ENCODE measurements at regions not wholly inside any gene's neighbourhood (a gene's known extent, or its start where the extent isn't known, plus 50 kb on each side); places are given as distances from the start of the nearest gene placed in this dataset.

DNA sequence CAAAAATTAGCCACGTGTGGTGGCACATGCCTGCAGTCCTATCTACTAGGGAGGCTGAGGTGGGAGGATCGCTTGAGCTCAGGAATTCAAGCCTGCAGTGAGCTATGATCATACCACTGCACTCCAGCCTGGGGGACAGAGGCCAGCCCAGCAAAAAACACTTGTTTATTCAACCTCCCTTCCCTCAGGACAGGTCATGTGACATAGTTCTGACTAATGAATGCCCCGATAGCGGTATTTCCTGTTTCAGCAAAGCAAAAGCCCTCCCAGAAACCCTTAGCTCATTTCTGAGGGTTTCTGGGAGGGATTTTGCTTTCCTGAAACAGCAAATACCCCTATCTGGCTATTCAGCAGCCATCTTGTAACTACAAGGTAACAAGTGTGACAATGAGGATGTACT is 157.1 kb downstream of the GATA3 start:
- H3K27me3 ChIP-seq (ENCODE audit: control insufficient read depth in 3 of 3, insufficient read depth in 3 of 3, low read depth in 1 of 3, low read length in 3 of 3), result no peaks in the 10 kb centered on the region
- no peaks in the 10 kb centered on the region for H3K9me3 ChIP-seq (replicated peaks in 1 of 2; ENCODE audit: control insufficient read depth in 2 of 2, insufficient read depth in 1 of 2, low read depth in 1 of 2, low read length in 2 of 2)
- H3K23ac ChIP-seq (ENCODE audit: low read depth, low read length, poor library complexity), result no peak overlapping the region
- no peak overlapping the region for H2BK5ac ChIP-seq (ENCODE audit: low read length)
- H3K4me3 ChIP-seq (ENCODE audit: low read length in 2 of 2), result no peak overlapping the region
- H3K4me1 ChIP-seq (ENCODE audit: control insufficient read depth in 2 of 2, insufficient read depth in 1 of 2, low read depth in 1 of 2, low read length in 2 of 2), result no peaks in the 10 kb centered on the region
- H2AK5ac ChIP-seq (ENCODE audit: low read depth, low read length), result no peak overlapping the region
- no peak overlapping the region for H3K4ac ChIP-seq (ENCODE audit: low read length)
- no peak overlapping the region for H3K9ac ChIP-seq (ENCODE audit: low read depth, low read length, poor library complexity)
- H4K8ac ChIP-seq (ENCODE audit: low read depth, low read length), result no peak overlapping the region
- no peak overlapping the region for H3K27ac ChIP-seq (replicated peaks; ENCODE audit: low read length)
- H3K79me1 ChIP-seq (ENCODE audit: low read depth, low read length), result no peaks in the 10 kb centered on the region
- H3K14ac ChIP-seq (ENCODE audit: low read length), result no peak overlapping the region
- H3K4me2 ChIP-seq (ENCODE audit: insufficient read depth, low read length, poor library complexity, severe bottlenecking), result no peak overlapping the region
- WGBS, 2 donors (ENCODE audit: extremely low coverage in 2 of 2, insufficient read length in 2 of 2, insufficient replicate concordance in 1 of 2), result no CpG with 5 or more reads among the region's 4 CpGs
- H3K36me3 ChIP-seq (replicated peaks in 1 of 2; ENCODE audit: control insufficient read depth in 2 of 2, insufficient read depth in 2 of 2, low read length in 2 of 2), result no peaks in the 10 kb centered on the region
- peak overlapping the region; percentile 56 for H2AFZ ChIP-seq (ENCODE audit: low read length)
- no peak for DNase-seq (ENCODE audit: low spot score)
- H2BK12ac ChIP-seq (ENCODE audit: low read length), result no peak overlapping the region
- H4K91ac ChIP-seq (ENCODE audit: low read depth, low read length, poor library complexity), result no peak overlapping the region
- no peak overlapping the region for H3K18ac ChIP-seq (ENCODE audit: low read length)
- H2BK120ac ChIP-seq (ENCODE audit: low read depth, low read length), result no peak overlapping the region
- no peak overlapping the region for H2BK15ac ChIP-seq (ENCODE audit: low read length)

DNA sequence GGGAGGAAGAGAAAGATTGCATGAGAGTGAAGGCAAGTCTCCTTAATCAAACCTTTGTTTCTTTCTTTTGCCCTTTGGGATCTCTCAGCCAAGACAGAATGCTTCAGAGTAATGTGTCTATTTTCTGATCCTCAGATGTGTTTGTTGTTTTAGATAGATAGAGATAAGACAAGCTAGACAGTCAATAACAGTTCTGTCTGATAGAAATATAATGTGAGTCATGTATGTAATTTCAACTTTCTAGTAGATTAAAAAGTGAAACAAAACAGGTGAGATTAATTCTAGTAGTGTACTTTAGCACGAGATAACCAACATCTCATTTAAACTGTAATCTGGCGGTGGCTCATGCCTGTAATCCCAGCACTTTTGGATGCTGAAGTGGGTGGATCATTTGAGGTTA is 159.2 kb downstream of the GATA3 start:
- Histone ChIP-seq H3K27me3 (ENCODE audit: control insufficient read depth in 3 of 3, insufficient read depth in 3 of 3, low read depth in 1 of 3, low read length in 3 of 3) (no peaks in the 10 kb centered on the region), H2BK12ac (ENCODE audit: low read length) (no peak overlapping the region), H3K4me3 (ENCODE audit: low read length in 2 of 2) (no peak overlapping the region), H4K8ac (ENCODE audit: low read depth, low read length) (no peak overlapping the region), H3K4ac (ENCODE audit: low read length) (no peak overlapping the region), H3K18ac (ENCODE audit: low read length) (no peak overlapping the region), H3K23ac (ENCODE audit: low read depth, low read length, poor library complexity) (no peak overlapping the region), H3K14ac (ENCODE audit: low read length) (no peak overlapping the region), H3K36me3 (replicated peaks in 1 of 2; ENCODE audit: control insufficient read depth in 2 of 2, insufficient read depth in 2 of 2, low read length in 2 of 2) (no peaks in the 10 kb centered on the region), H3K79me1 (ENCODE audit: low read depth, low read length) (no peaks in the 10 kb centered on the region), H3K27ac (replicated peaks; ENCODE audit: low read length) (no peak overlapping the region), H2BK120ac (ENCODE audit: low read depth, low read length) (no peak overlapping the region), H2BK5ac (ENCODE audit: low read length) (no peak overlapping the region), H2BK15ac (ENCODE audit: low read length) (no peak overlapping the region), H3K4me1 (ENCODE audit: control insufficient read depth in 2 of 2, insufficient read depth in 1 of 2, low read depth in 1 of 2, low read length in 2 of 2) (no peaks in the 10 kb centered on the region), H3K9me3 (replicated peaks in 1 of 2; ENCODE audit: control insufficient read depth in 2 of 2, insufficient read depth in 1 of 2, low read depth in 1 of 2, low read length in 2 of 2) (peaks cover 0 to 1% of the 10 kb centered on the region in 2 donors), H3K9ac (ENCODE audit: low read depth, low read length, poor library complexity) (no peak overlapping the region), H3K4me2 (ENCODE audit: insufficient read depth, low read length, poor library complexity, severe bottlenecking) (no peak overlapping the region), H4K91ac (ENCODE audit: low read depth, low read length, poor library complexity) (no peak overlapping the region), H2AFZ (ENCODE audit: low read length) (no peak overlapping the region), H2AK5ac (ENCODE audit: low read depth, low read length) (no peak overlapping the region)
- no peak for DNase-seq (ENCODE audit: low spot score)
- WGBS, 2 donors (ENCODE audit: extremely low coverage in 2 of 2, insufficient read length in 2 of 2, insufficient replicate concordance in 1 of 2), result no CpG with 5 or more reads among the region's 2 CpGs

DNA sequence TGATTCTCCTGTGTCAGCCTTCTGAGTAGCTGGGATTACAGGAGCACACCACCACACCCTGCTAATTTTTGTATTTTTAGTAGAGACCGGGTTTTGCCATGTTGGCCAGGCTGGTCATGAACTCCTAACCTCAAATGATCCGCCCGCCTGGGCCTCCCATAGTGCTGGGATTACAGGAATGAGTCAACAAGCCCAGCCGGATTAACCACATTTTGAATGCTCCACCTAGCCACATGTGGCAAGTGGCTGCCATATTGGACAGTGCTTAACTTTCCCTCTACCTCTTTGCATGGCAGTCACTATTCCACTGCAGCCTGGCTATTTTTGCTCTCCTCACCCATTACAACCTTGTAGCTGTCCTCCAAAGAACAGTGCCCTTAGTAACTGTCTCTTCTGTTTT is 160.1 kb downstream of the GATA3 start:
- H4K8ac ChIP-seq (ENCODE audit: low read depth, low read length), result no peak overlapping the region
- no peaks in the 10 kb centered on the region for H3K79me1 ChIP-seq (ENCODE audit: low read depth, low read length)
- no peak overlapping the region for H3K14ac ChIP-seq (ENCODE audit: low read length)
- H3K9ac ChIP-seq (ENCODE audit: low read depth, low read length, poor library complexity), result no peak overlapping the region
- no peak for DNase-seq (ENCODE audit: low spot score)
- no peaks in the 10 kb centered on the region for H3K4me1 ChIP-seq (ENCODE audit: control insufficient read depth in 2 of 2, insufficient read depth in 1 of 2, low read depth in 1 of 2, low read length in 2 of 2)
- H3K4ac ChIP-seq (ENCODE audit: low read length), result no peak overlapping the region
- H4K91ac ChIP-seq (ENCODE audit: low read depth, low read length, poor library complexity), result no peak overlapping the region
- H3K23ac ChIP-seq (ENCODE audit: low read depth, low read length, poor library complexity), result no peak overlapping the region
- H2AFZ ChIP-seq (ENCODE audit: low read length), result no peak overlapping the region
- no peak overlapping the region for H2AK5ac ChIP-seq (ENCODE audit: low read depth, low read length)
- no peak overlapping the region for H3K18ac ChIP-seq (ENCODE audit: low read length)
- H2BK120ac ChIP-seq (ENCODE audit: low read depth, low read length), result no peak overlapping the region
- no peak overlapping the region for H2BK12ac ChIP-seq (ENCODE audit: low read length)
- peaks cover 0 to 1% of the 10 kb centered on the region in 2 donors for H3K9me3 ChIP-seq (replicated peaks in 1 of 2; ENCODE audit: control insufficient read depth in 2 of 2, insufficient read depth in 1 of 2, low read depth in 1 of 2, low read length in 2 of 2)
- H3K27ac ChIP-seq (replicated peaks; ENCODE audit: low read length), result no peak overlapping the region
- H3K4me2 ChIP-seq (ENCODE audit: insufficient read depth, low read length, poor library complexity, severe bottlenecking), result no peak overlapping the region
- H2BK5ac ChIP-seq (ENCODE audit: low read length), result no peak overlapping the region
- H3K27me3 ChIP-seq (ENCODE audit: control insufficient read depth in 3 of 3, insufficient read depth in 3 of 3, low read depth in 1 of 3, low read length in 3 of 3), result no peaks in the 10 kb centered on the region
- no peak overlapping the region for H2BK15ac ChIP-seq (ENCODE audit: low read length)
- WGBS, 2 donors (ENCODE audit: extremely low coverage in 2 of 2, insufficient read length in 2 of 2, insufficient replicate concordance in 1 of 2), result no CpG with 5 or more reads among the region's 4 CpGs
- no peaks in the 10 kb centered on the region for H3K36me3 ChIP-seq (replicated peaks in 1 of 2; ENCODE audit: control insufficient read depth in 2 of 2, insufficient read depth in 2 of 2, low read length in 2 of 2)
- H3K4me3 ChIP-seq (ENCODE audit: low read length in 2 of 2), result no peak overlapping the region

DNA sequence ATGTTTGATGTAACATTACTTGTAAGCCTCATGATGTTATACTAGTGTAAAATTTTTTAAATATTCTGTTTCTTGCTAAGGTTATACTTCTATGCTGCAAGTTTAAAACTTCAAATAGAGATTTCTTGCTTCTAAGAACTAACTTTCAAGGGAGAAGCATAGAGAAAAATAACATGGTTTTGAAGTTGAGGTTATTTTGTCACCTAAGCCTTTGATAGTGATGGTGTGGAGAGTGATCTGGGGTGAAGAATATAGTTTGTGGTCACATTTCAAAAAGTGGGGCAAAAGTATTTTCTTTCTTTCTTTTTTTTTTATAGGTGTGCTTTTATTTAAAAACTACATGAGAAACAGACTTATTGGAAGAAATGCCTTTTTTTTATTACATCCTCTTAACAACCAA is 162.4 kb downstream of the GATA3 start:
- Histone ChIP-seq H4K91ac (ENCODE audit: low read depth, low read length, poor library complexity) (no peak overlapping the region), H3K14ac (ENCODE audit: low read length) (no peak overlapping the region), H2BK12ac (ENCODE audit: low read length) (no peak overlapping the region), H3K79me1 (ENCODE audit: low read depth, low read length) (no peaks in the 10 kb centered on the region), H2AFZ (ENCODE audit: low read length) (no peak overlapping the region), H4K8ac (ENCODE audit: low read depth, low read length) (no peak overlapping the region), H3K4ac (ENCODE audit: low read length) (no peak overlapping the region), H3K36me3 (replicated peaks in 1 of 2; ENCODE audit: control insufficient read depth in 2 of 2, insufficient read depth in 2 of 2, low read length in 2 of 2) (no peaks in the 10 kb centered on the region), H2AK5ac (ENCODE audit: low read depth, low read length) (no peak overlapping the region), H2BK15ac (ENCODE audit: low read length) (no peak overlapping the region), H2BK5ac (ENCODE audit: low read length) (no peak overlapping the region), H3K18ac (ENCODE audit: low read length) (no peak overlapping the region), H3K4me3 (ENCODE audit: low read length in 2 of 2) (no peak overlapping the region), H3K27me3 (ENCODE audit: control insufficient read depth in 3 of 3, insufficient read depth in 3 of 3, low read depth in 1 of 3, low read length in 3 of 3) (no peaks in the 10 kb centered on the region), H3K4me1 (ENCODE audit: control insufficient read depth in 2 of 2, insufficient read depth in 1 of 2, low read depth in 1 of 2, low read length in 2 of 2) (no peaks in the 10 kb centered on the region), H3K27ac (replicated peaks; ENCODE audit: low read length) (no peak overlapping the region), H3K23ac (ENCODE audit: low read depth, low read length, poor library complexity) (no peak overlapping the region), H3K9me3 (replicated peaks in 1 of 2; ENCODE audit: control insufficient read depth in 2 of 2, insufficient read depth in 1 of 2, low read depth in 1 of 2, low read length in 2 of 2) (peaks cover 0 to 1% of the 10 kb centered on the region in 2 donors), H2BK120ac (ENCODE audit: low read depth, low read length) (no peak overlapping the region), H3K4me2 (ENCODE audit: insufficient read depth, low read length, poor library complexity, severe bottlenecking) (no peak overlapping the region), H3K9ac (ENCODE audit: low read depth, low read length, poor library complexity) (no peak overlapping the region)
- no peak for DNase-seq (ENCODE audit: low spot score)

Measured in neuronal stem cell (in vitro differentiated cells).